ENCODE measurements at regions not wholly inside any gene's neighbourhood (a gene's known extent, or its start where the extent isn't known, plus 50 kb on each side); places are given as distances from the start of the nearest gene placed in this dataset.

DNA sequence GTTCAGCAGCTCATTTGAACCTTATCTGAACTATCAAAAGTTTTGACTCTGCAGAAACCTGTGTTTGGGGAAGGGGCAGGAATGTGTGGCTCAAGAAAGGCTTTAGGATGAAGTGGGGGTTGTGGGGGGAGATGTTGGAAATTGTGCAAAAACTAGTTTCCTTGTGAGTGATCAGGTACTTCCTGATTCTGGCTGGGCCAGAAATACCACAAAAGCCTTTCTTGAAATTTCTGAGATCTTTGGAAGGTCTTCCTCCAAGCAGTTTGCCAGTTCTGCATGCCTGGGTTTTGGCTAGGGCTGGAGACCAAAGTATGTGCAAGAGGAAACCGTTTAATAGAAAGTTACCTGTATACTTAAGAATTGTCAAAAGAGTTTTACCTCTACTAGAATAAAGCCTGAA lies 116.6 kb downstream of the BMP2 start:
- intact Hi-C loops (cut with micrococcal nuclease), result no loop called here

DNA sequence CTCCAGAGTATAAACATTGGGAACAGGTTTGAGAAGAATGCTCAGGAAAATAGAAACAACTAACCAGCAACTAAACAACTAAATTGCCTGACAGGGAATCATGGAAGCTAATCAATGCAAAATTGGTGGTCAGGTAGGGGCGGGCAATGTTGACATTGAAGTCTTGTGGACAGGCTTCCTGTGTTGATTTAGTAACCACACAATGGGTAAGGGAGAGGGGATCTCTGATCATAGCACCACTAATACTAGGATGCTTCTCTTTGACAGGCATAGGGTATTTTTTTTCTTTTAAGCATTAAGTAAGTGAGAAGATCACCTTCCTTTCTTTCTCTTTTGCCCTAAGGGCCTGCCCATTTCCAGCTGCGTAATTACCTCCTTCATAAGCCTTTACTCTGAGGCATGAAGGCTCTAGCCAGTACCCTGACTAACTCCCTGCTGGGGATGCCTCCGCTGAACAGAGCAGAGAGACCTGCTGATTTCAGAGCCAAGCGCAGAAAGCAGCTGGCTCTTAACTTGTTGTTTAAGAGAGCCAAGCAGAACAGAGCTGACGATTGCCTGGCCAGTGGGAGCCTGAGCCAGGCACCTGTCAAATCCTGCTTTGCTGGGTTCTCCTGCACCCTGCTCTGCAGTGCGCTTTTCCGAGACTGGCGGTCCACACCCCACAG lies 118.7 kb downstream of the BMP2 start:
- intact Hi-C loops (cut with micrococcal nuclease), result no loop called here

- intact Hi-C loops (cut with micrococcal nuclease), result no loop called here
Measured at GRCh38 chr20:6887966-6888365, 120.5 kb downstream of the BMP2 start.

DNA sequence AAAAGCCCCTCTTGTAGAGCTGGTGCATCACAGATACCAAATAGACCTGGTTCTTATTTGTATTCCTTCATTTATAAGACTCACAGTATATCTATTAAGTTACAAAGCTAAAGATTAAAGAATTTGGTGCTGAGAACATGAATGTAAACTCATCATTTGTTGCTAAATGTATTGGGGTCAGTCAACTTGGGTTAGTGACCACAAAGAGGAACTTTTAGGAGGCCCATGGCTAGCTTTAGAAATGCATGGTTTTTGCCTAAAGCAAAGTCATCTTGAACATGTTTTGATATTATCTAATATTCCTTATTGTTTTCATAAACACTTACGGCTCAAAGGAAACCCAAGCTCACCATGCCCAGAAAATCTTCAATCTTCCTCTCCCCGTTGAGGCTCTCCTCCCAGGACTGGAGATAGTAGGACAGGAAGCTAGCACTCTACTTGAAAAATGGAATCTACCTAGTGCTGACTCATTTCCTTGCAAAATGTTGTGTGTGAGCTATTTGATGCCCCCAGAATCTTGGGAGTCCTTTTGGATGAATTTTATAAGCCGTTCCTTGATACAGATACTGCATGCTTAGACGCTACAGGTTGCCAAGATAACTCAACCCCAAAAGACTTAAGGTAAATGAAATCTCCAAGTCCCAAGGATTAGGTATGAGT lies 121.4 kb downstream of the BMP2 start:
- intact Hi-C loops (cut with micrococcal nuclease), result no loop called here

DNA sequence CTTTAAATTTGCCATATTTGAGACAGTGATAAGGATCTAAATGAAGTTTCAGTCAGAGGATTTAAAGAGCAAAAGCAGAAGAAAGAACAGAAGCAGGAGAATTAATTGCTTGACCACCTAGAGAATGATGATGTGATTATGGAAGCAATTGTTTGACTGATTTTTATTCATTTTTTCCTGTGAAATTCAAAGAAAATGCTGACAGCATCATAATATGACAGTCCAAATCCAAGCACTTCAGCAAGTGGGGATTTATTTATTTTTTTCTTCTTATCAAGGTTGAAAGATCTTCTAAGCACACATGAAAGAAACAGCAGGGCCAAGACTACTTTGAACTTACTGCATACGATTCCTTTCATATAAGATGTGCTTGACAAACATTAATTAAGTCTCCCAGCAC lies 125.2 kb downstream of the BMP2 start:
- intact Hi-C loops (cut with micrococcal nuclease), result no loop called here

- intact Hi-C loops (cut with micrococcal nuclease), result no loop called here
Measured at GRCh38 chr20:6898928-6899327, 131.4 kb downstream of the BMP2 start.

- intact Hi-C loops (cut with micrococcal nuclease), result no loop called here
Measured at GRCh38 chr20:6906871-6907270, 139.4 kb downstream of the BMP2 start.

GRCh38 chr20:6908673-6909072 lies 141.2 kb downstream of the BMP2 start:
- intact Hi-C loops (cut with micrococcal nuclease), result no loop called here

DNA sequence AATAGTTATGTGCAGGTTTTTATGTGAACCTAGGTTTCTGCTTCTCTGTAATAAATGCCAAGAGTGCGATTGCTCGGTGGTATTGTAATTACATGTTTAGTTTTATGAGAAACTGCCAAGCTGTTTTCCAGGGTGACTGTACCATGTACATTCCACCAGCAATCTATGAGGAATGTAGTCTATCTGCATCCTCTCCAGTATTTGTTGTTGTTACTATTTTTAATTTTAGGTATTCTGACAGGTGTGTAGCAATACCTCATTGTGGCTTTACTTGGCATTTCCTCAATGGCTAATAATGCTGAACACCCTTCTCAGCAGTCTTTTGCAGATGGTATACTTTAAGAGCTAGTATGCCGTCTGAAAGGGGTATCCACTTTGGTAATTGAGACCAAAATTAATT lies 142.1 kb downstream of the BMP2 start:
- intact Hi-C loops (cut with micrococcal nuclease), result no loop called here

- intact Hi-C loops (cut with micrococcal nuclease), result no loop called here
Measured at GRCh38 chr20:6914986-6915385, 147.5 kb downstream of the BMP2 start.

DNA sequence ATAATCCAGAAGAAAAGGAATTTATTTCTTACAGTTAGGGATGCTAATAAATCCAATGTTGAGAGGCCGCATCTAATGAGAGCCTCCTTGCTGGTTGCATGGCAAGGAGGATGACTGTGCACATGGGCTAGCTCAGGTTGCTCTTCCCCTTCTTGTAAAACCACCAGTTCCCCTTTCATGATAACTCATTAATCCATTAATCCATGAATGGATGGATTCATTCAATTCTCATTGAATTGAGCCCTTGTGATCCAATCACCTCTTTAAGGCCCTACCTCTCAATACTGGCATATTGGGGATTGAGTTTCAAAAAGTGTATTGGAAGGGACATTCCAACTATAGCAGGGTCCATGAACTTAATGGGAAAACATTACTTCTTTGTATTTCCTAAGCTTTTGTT lies 149.5 kb downstream of the BMP2 start:
- intact Hi-C loops (cut with micrococcal nuclease), result no loop called here

DNA sequence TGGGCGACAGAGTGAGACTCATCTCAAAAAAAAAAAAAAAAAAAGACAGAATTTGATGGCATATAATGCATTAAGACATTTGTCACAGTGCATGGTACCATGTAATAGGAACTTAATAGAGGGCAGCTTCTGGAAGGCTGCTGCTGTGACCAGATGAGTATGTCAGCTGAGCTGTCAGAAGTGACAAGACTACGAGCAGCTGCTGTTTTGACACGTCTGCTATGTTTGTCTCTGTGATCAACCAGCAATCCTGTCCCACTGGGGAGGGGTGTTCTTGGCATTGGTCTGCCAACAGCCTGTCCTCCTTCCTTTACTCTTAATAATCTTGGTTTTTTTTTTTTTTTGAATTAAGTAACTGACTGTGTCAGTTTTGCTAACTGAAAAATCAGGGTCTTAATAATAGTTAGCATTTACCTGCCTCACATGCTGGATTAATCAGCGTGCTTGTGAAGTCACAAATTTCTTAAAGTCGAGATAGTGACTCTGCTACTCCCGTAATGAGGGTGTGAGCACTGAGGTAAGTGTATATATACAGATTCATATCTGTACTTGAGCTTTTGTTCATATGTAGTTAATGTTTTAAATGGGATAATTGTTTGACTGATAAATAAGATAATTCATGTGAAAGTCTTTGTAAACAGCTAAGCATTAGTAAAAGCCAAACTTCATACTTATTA lies 152.4 kb downstream of the BMP2 start:
- intact Hi-C loops (cut with micrococcal nuclease), result no loop called here

- intact Hi-C loops (cut with micrococcal nuclease), result no loop called here
Measured at GRCh38 chr20:6920991-6921613, 153.6 kb downstream of the BMP2 start.

GRCh38 chr20:6921717-6922386 lies 154.4 kb downstream of the BMP2 start:
- intact Hi-C loops (cut with micrococcal nuclease), result no loop called here

DNA sequence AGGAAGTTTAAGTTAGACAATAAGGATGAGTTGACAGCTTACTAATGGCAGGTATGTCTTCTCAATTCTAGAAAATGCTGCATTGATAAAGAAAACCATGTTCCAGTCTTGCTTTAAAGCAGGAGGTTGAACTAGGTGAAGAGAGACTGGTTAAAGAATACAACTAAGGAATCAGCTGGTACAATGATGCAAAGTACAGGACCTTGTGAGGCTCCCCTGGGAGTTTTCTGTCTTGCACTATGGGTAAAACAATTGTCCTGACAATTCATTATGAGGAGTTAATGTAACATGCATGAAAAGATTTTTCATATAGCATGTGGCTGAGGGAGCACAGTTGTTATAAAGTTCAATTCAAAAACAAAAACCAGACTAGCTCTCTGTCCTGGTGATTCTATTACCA lies 157.2 kb downstream of the BMP2 start:
- intact Hi-C loops (cut with micrococcal nuclease), result no loop called here

DNA sequence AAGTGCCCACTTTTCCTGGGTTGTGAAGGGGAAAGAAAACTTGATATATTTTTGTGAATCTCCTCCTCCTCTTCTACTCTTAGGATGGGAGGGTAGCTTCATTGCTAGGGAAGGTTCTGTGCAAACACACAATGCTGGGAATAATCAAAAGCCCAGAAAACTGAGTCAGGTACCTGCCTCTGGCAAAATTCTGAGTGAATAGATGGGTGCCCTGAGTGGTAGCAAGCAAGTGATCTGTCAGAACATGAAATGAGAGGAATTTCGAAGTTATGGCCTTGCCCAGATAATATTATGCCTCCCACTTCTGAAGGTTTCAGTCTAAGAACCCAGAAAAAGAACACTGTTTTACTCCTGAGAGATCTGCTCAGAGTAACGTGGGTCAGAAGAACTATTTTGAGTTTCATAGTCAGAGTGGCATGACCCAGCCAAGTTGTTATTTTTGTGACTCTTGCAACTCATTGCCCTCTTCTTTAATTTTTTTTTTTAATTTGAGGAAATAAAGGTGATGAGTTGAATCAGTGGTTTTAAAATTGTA lies 158.3 kb downstream of the BMP2 start:
- intact Hi-C loops (cut with micrococcal nuclease), result no loop called here

- intact Hi-C loops (cut with micrococcal nuclease), result no loop called here
Measured at GRCh38 chr20:6940048-6940447, 172.6 kb downstream of the BMP2 start.

DNA sequence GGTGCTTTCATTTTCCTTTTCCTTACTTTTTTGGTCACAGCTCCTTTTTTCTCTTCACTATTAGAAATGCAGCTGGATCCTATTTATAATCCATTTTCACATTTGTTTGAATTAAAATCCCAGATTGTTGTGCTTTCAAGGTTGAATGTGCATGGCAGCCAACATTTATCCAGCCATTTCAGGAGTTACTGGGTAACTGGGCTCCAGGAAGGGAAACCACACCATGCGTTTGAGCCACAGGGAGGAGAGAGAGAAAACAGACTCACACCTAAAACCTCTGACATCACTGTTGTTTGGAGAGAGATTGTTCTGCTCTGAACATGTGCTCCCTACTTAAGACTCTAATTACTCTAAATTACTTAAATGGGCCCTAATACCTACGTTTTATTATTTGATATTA lies 173.4 kb downstream of the BMP2 start:
- intact Hi-C loops (cut with micrococcal nuclease), result no loop called here

DNA sequence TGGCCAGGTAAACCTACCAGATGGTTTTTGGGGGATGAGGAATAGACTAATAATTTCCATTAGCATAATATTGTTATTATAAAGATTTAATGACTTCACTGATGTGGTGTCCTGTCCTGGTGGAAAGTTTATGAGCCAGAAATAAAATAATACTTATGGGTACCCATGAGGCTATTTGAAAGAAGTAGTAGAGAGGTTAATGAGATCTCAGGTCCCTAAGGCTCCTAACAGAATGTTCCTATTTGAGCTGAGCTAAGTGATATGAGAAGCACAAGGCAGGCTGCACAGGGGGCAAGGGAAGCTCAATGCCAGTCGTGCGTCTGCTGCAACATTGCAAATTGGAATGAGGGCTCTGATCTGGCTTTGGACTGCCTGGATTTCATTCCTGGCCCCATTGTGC lies 174.1 kb downstream of the BMP2 start:
- intact Hi-C loops (cut with micrococcal nuclease), result no loop called here

GRCh38 chr20:6942266-6942665 lies 174.8 kb downstream of the BMP2 start:
- intact Hi-C loops (cut with micrococcal nuclease), result no loop called here

DNA sequence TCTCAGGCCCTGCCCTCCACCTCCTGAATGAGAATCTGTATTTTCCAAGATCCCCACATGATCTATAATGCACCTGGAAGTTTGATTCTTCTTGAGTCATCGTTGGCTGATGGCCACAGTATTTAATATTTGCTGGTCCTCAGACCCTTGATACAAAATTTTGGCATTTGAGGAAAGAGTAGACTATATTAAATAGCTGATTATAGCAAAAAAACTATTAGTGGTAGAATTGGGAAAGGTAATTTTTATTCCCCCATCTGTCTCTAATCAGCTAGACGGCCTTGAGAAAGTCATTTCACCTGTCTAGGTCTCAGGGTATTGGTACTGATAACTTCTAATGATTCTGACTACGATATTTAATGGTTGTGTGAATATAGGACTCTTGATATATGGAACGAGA lies 176.8 kb downstream of the BMP2 start:
- intact Hi-C loops (cut with micrococcal nuclease), result no loop called here

DNA sequence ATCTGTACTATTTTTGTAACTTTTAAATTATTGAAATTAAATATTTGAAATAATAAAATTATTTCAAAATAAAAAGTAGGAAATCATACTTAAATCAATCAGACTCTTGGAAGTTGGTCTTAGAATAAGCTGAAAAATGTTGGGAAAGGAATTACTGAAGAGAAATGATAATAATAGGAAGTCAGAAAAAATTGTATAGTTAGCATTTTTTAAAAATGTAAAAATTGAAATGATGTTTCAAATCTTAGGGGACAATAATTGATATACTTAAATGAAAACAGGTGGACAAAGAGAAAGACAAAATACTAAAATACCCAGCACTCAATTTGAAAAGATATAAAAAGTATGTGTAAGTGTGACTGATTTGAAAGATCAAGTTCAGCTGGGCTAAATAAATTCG lies 186.1 kb downstream of the BMP2 start:
- intact Hi-C loops (cut with micrococcal nuclease), result no loop called here

Measured in T-helper 2 cell treated with Interferon-gamma antibody and Interleukin-4, amounts not matched to agents 100 ng/mL and 5 ng/mL, for 36 hours (primary cell).